SK-MEL-5 (cell line): ENCODE measurements at regions not wholly inside any gene's neighbourhood (a gene's known extent, or its start where the extent isn't known, plus 50 kb on each side); places are given as distances from the start of the nearest gene placed in this dataset.

Source experiments
- DNase-seq: peaks from one replicate; pipeline ENCODE4 v3.0.0-alpha.2; 2016; ENCODE audit warnings: low read depth, low spot score
- in situ Hi-C: cut with HindIII; loops from 2 replicates; pipeline ENCODE4 v1.10.0; 2016; ENCODE audit warnings: low sequenced_read_pairs, high pct_unique_total_duplicates, low pct_unique_long_range_greater_than_20kb

DNA sequence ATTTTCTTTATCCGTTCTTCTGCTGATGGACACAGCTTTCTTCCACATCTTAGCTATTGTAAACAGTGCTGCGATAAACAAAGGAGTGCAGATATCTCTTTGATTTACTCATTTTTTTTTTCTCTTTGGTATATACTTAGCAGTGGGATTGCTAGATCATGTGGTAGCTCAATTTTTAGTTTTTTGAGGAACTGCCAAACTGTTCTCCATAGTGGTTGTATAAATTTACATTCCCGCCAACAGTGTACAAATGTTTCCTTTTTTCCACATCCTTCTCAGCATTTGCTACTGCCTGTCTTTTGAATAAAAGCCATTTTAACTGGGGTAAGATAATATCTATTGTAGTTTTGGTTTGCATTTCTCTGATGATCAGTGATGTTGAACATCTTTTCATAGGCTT lies 196.8 kb upstream of the ZNF717 start:
- in situ Hi-C loops = no loop called here
- DNase-seq = no peak

DNA sequence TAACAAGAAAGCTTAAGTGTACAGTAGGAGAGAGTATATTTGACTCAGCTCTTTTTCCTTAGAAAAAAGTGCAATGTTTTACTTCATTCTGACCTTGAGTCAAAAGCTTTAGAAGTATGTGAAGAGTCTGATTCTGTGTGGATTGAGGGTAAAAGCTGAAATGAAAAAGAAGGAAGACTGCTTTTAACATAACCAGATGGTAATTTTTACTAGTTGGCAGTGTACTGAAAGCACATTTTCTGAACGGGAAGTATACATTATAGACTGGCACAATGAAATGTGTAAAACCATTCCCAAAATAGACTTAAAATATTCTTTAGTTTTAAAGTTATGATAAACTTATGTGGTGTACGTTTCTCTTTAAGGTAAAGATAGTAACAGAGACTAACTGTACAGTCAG lies 197.8 kb upstream of the ZNF717 start:
- DNase-seq = no peak
- in situ Hi-C loops = no loop called here

GRCh38 chr3:75983609-75984290 lies 198.4 kb upstream of the ZNF717 start:
- no peak for DNase-seq
- in situ Hi-C loops = no loop called here

- in situ Hi-C loops = no loop called here
- DNase-seq = no peak
Observed at GRCh38 chr3:75985432-75985831, 200.1 kb upstream of the ZNF717 start.

DNA sequence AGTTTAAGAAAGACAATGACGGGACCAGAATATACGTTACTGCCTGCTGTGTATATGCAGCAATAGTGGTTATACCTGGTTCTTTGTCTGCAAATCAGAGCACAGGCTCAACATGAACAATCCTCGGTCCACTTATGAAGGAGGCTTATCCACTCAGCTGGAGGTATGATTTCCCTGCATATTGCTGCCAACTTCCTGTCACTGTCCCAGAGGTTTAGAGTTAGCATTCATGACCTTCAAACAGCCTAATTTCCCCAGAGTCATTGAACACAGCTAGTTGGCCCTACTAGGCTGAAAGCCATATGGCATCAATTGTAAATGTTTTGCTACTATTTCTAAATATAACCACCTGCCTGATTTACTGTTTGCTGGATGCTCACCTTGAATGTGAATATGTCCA lies 224.9 kb upstream of the ZNF717 start:
- in situ Hi-C loops = no loop called here
- DNase-seq = no peak

DNA sequence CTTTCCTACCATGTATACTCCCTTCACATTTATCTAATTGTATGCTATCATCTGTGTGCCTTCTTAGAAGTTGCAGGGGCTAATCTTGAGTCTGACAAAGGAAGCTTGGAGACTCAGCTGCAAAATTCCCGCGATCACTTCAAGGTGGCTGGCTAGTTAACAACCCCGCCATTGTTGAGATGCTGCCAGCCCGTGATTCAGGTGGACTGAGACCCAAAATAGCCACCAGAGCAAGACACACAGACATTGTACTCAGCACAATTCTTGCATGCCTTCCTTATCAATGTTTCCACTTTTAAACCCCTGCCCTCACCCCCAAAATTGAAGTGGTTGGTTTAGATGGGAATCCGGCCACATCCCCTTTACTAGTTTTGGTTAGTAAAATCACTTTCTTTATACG lies 225.8 kb upstream of the ZNF717 start:
- no peak for DNase-seq
- in situ Hi-C loops = no loop called here

GRCh38 chr3:76015496-76015895 lies 230.1 kb upstream of the ZNF717 start:
- DNase-seq = no peak
- in situ Hi-C loops = no loop called here

DNA sequence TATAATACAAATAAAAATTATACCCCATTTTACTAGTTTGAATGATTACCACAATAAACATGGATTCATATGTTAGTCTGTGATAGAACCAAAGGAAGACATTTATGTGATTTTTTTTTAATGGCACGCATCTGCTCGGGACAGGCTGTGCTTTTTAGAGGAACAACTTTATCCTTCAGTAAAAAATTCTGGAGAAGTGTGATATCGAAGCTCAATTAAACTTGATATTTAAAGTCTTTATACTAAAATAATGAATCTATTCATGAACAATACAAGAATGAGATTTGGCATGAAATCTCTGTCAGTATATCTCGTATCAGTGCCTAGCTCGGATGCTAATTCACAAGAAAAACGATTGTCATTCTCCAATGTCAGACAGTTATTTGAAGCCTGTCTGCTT lies 230.8 kb upstream of the ZNF717 start:
- in situ Hi-C loops = no loop called here
- no peak for DNase-seq

GRCh38 chr3:76016769-76017439 lies 231.6 kb upstream of the ZNF717 start:
- no peak for DNase-seq
- in situ Hi-C loops = no loop called here

DNA sequence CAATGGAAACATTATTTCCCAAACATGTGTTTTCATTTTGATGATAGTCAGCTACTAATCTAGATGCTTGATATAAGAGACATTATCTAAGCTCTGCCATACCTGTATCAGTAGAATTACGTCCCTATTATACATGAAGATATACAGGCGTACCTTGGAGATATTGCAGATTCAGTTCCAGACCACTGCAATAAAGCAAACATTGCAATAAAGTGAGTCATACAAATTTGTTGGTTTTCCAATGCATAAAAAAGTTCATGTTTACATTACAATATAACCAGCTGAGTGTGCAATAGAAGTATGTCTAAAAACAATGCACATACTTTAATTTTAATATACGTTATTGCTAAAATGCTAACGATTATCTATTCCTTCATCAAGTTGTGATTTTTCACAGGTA lies 236.0 kb upstream of the ZNF717 start:
- in situ Hi-C loops = no loop called here

DNA sequence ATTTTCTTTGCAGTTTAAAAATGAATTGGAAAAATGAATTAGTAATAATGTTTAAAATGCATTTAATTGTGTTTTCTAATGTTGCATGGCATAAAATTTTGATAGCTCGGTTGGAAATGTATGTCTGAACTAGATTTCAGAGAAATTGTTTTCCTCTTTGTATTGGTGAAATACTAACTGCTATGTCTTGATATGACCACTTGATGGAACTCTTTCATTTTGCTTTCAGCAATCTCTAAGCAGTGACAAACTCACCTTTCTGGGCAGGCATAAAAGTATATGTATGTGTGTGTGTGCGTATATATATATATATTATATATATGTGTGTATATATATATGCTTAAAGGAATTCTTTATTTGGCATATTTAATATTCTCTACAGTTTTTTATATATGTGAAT lies 239.3 kb upstream of the ZNF717 start:
- peak; percentile 61 for DNase-seq

More for the DNA sequence above, 236.0 kb upstream of the ZNF717 start:
- no peak for DNase-seq

DNA sequence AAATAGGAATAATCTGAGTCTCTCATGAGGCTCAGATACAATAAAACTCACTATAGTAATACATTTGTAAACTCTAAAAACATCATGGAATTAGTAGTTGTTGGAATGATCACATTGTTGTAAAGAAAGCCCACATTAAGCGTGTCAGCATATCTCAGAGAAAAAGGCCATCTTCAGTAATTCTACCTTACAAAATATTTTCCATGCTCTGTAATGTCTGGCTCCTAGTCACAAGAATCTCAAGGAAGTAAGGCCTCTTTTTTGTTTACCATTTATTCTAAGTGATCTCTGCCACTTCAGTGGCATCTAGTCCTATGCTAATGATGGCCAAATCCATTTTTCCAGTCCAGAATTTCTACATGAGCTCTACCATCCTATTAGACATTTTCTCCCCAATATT lies 240.2 kb upstream of the ZNF717 start:
- DNase-seq = no peak
- in situ Hi-C loops = no loop called here

More for the DNA sequence above, 239.3 kb upstream of the ZNF717 start:
- in situ Hi-C loops = no loop called here

GRCh38 chr3:76026379-76026778 lies 241.0 kb upstream of the ZNF717 start:
- no peak for DNase-seq
- in situ Hi-C loops = no loop called here

DNA sequence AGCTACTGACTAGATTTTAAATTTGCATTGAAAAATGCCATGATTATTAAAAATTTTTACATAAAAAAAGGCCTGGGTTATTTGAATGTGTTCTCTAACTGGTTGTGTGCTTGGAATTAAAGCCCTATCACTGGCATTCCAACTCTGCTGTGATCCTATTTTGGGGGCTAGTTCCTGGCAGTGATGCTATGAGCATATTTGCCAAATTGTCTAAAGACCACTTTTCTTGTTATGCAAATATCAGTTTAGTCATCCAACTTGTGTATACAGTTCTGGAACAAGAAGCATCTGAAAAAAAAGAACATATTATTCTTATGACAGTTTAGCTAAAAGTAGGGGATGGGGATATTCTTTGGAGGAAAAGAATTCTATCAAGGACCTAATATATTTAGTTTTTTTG lies 243.4 kb upstream of the ZNF717 start:
- no peak for DNase-seq
- in situ Hi-C loops = no loop called here

GRCh38 chr3:76034649-76035048 lies 249.3 kb upstream of the ZNF717 start:
- DNase-seq = no peak
- in situ Hi-C loops = no loop called here

DNA sequence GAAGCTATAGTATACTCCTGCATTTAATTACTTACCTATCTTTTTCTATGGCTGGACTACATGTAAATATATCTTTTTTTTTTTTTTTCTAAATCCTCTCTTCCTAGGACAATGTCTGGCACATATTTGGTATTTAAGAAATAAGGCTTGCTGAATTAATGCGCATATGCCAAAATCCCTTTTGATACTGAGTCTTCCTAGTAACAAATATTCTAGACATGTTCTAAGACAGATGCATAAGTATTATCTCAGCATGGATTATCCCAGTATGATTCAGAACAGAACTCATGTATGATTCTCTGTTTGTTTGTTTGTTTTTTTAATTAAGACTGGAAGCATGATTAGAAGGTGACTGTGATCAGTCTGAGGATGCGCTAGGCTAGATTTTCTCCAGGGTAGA lies 249.8 kb upstream of the ZNF717 start:
- no peak for DNase-seq
- in situ Hi-C loops = no loop called here

DNA sequence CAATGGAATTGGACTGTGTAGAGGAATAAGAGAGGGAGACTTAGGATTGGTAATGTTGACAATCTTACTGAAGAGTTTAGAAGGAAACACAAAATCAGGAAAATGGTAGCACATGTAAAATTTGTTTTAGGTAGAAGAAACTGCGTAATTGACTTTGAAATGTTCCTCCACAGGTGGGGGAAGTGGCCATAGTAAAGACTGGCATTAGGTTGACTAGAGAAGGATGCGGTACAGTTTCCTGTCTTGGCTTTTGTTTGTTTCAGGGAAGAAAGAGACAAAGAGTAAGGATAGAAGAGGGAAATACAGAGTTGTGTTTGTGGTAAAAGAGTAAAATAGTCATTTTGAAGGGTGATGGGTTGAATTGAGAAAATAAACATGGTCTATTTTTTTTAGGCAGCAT lies 253.6 kb upstream of the ZNF717 start:
- in situ Hi-C loops = no loop called here
- no peak for DNase-seq

GRCh38 chr3:76039431-76039830 lies 254.1 kb upstream of the ZNF717 start:
- in situ Hi-C loops = no loop called here
- no peak for DNase-seq

GRCh38 chr3:76040946-76041345 lies 255.6 kb upstream of the ZNF717 start:
- in situ Hi-C loops = no loop called here
- no peak for DNase-seq
